WERI-Rb-1 (cell line): ENCODE measurements at regions not wholly inside any gene's neighbourhood (a gene's known extent, or its start where the extent isn't known, plus 50 kb on each side); places are given as distances from the start of the nearest gene placed in this dataset.

ENCODE experiments used
- DNase-seq: peaks from one replicate; pipeline ENCODE4 v3.0.0-alpha.2; 2020
- H3K27ac ChIP-seq: fragments of 250-450 bp; sonication (Bioruptor Pico); 2 replicates; pipeline ENCODE4 v1.5.1; 2020; ENCODE audit warnings: mild to moderate bottlenecking, moderate library complexity
- H3K27me3 ChIP-seq: fragments of 250-450 bp; sonication (Bioruptor Pico); 2 replicates; pipeline ENCODE4 v1.5.1; 2021; ENCODE audit warnings: mild to moderate bottlenecking, low read depth, moderate library complexity; ENCODE audit not compliant: insufficient read depth, severe bottlenecking
- H3K36me3 ChIP-seq: fragments of 250-450 bp; sonication (Bioruptor Pico); 2 replicates; pipeline ENCODE4 v1.5.1; 2020; ENCODE audit warnings: mild to moderate bottlenecking, moderate library complexity
- H3K4me3 ChIP-seq: 2 replicates; pipeline ENCODE4 v1.5.1; 2011; ENCODE audit warnings: low read depth, mild to moderate bottlenecking, control low read depth, low read length
- H3K9me3 ChIP-seq: fragments of 250-450 bp; sonication (Bioruptor Pico); 2 replicates; pipeline ENCODE4 v1.5.1; 2021; ENCODE audit warnings: mild to moderate bottlenecking, moderate library complexity; ENCODE audit not compliant: severe bottlenecking
- CTCF ChIP-seq: IDR thresholded peaks from 2 replicates; pipeline ENCODE4 v1.5.1; 2011; ENCODE audit warnings: low read depth, mild to moderate bottlenecking, control low read depth, inconsistent platforms, low read length

GRCh38 chr5:106737111-106737510 is 933.6 kb downstream of the EFNA5 start:
- Histone ChIP-seq H3K36me3 (no peaks in the 10 kb centered on the region), H3K9me3 (no peaks in the 10 kb centered on the region)

GRCh38 chr5:106732624-106733023 is 938.1 kb downstream of the EFNA5 start:
- no peak for TF ChIP-seq CTCF
- no peak for DNase-seq
- no peak overlapping the region for H3K27ac ChIP-seq
- no peak overlapping the region for H3K4me3 ChIP-seq
- no peaks in the 10 kb centered on the region for H3K9me3 ChIP-seq
- H3K36me3 ChIP-seq, result no peaks in the 10 kb centered on the region
- H3K27me3 ChIP-seq, result no peaks in the 10 kb centered on the region

More at GRCh38 chr5:106737111-106737510, 933.6 kb downstream of the EFNA5 start:
- TF ChIP-seq CTCF, result no peak
- H3K27ac ChIP-seq, result no peak overlapping the region
- no peaks in the 10 kb centered on the region for H3K27me3 ChIP-seq
- DNase-seq, result no peak
- no peak overlapping the region for H3K4me3 ChIP-seq

- DNase-seq, result no peak
- Histone ChIP-seq H3K9me3 (no peaks in the 10 kb centered on the region), H3K36me3 (no peaks in the 10 kb centered on the region), H3K27ac (no peak overlapping the region), H3K4me3 (no peak overlapping the region), H3K27me3 (no peaks in the 10 kb centered on the region)
- TF ChIP-seq CTCF, result no peak
These were observed 939.8 kb downstream of the EFNA5 start for GRCh38 chr5:106730912-106731311.

GRCh38 chr5:106730506-106730905 is 940.2 kb downstream of the EFNA5 start:
- TF ChIP-seq CTCF, result no peak
- H3K9me3 ChIP-seq, result no peaks in the 10 kb centered on the region
- no peak for DNase-seq
- H3K27me3 ChIP-seq, result no peaks in the 10 kb centered on the region
- H3K27ac ChIP-seq, result no peak overlapping the region
- no peak overlapping the region for H3K4me3 ChIP-seq
- no peaks in the 10 kb centered on the region for H3K36me3 ChIP-seq

- Histone ChIP-seq H3K36me3 (no peaks in the 10 kb centered on the region), H3K27ac (no peak overlapping the region), H3K27me3 (no peaks in the 10 kb centered on the region), H3K9me3 (no peaks in the 10 kb centered on the region), H3K4me3 (no peak overlapping the region)
- no peak for DNase-seq
- no peak for TF ChIP-seq CTCF
These were observed 942.5 kb downstream of the EFNA5 start for GRCh38 chr5:106728208-106728607.

GRCh38 chr5:106727071-106727470 is 943.7 kb downstream of the EFNA5 start:
- no peaks in the 10 kb centered on the region for H3K36me3 ChIP-seq
- H3K9me3 ChIP-seq, result no peaks in the 10 kb centered on the region
- H3K27ac ChIP-seq, result no peak overlapping the region
- no peak overlapping the region for H3K4me3 ChIP-seq
- no peak for TF ChIP-seq CTCF
- DNase-seq, result no peak
- no peaks in the 10 kb centered on the region for H3K27me3 ChIP-seq
